Stimulated activated CD8-positive, alpha-beta memory T cell treated with anti-CD3 and anti-CD28 coated beads, Interleukin-12 subunit alpha, Interleukin-12 subunit beta, amount 100 ng/mL, for 1 hour (primary cell): ENCODE measurements at regions not wholly inside any gene's neighbourhood (a gene's known extent, or its start where the extent isn't known, plus 50 kb on each side); places are given as distances from the start of the nearest gene placed in this dataset.
"Not testable (repeated sequence)": the region's sequence is repeated elsewhere in the genome, so short reads cannot be mapped to it uniquely, and the experiment has no call there.

Experiments
- DNase-seq: peaks from one replicate; pipeline ENCODE4 v3.0.0-alpha.2; 2020; ENCODE audit warnings: low read depth

DNA sequence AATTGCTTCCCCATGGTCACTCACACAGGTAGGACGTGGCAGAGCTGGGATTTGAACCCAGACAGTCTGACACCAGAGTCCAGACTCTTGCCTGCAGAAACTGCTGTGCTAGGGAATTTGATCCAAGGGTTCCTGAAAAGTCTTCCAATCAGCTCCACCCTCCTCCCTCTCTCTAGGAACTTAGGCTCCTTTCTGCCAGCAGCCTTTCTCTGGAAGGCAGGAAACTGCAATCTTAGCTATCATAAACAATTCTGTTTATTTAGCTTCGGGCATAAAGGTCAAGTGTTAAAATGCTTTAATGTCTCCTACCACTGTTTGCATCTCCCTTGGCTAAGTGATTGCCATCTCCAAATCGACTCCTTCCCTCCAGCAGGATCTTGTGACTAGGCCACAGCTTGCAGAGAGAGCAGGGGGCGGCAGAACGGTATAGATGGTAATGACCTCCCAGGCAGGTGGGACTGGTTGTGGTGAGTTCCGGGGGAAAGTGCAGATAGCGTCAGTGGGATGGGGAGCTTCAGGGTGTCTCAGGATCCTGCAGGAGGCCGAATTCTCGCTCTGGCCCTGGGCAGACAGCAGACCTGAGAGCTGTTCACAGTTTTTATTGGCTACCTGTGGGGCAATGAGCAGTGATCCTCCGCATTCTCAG lies 882.4 kb upstream of the EEF2KMT start:
- DNase-seq = no peak

DNA sequence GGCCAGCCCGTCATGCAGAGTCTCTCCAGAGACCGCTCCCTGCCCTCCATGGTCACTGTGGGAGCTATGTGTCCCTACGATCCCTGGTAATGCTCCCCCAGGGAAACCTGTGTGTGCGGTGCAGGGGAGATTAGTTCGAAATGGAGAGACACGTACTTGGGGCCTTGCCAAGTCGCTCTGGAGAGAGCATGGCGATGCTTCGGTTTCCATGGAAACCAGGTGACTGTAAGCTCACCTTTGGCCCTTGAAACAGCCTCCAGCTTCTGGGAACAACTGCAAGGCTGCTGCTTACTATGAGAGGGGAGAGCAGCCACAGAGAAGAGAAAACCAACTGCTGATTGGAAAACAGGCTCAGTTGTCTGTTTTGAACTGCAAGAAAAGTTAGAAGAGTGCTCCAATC lies 879.7 kb upstream of the EEF2KMT start:
- no peak for DNase-seq

DNA sequence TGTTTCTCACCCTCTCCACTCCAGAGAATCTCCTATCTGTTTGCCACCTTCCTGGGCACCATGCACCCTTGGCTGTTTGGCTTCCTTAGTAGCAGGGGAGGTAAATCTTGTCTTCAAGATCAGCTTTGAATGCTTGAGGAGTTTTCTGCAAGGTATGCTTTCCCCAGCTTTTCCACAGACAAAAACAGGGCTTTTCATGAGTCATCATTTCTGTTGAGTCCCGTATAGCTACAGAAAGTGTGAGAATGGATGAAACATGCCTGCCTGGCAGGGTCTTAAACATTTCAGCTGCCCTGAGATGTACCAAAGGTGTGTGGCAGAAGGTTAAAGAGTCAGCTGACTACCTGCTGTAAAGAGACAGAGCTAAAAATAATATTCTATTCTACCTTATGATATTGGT lies 875.2 kb upstream of the EEF2KMT start:
- no peak for DNase-seq

DNA sequence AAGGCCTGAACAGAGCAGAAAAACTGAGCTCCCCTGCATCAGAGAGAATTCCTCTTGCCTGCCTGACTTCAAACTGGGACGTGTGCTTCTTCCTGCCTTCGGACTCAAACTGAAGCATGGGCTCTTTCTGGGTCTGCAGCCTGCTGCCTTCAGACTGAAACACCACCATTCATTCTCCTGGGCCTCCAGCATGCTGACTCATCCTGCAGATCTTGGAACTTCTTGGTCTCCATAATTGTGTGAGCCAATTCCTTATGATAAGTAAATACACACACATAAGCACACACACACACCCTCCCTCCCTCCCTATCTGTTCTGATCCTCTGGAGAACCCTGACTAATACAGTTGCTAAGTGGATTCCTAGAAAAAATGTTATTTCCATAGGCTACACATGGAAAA lies 874.3 kb upstream of the EEF2KMT start:
- no peak for DNase-seq

DNA sequence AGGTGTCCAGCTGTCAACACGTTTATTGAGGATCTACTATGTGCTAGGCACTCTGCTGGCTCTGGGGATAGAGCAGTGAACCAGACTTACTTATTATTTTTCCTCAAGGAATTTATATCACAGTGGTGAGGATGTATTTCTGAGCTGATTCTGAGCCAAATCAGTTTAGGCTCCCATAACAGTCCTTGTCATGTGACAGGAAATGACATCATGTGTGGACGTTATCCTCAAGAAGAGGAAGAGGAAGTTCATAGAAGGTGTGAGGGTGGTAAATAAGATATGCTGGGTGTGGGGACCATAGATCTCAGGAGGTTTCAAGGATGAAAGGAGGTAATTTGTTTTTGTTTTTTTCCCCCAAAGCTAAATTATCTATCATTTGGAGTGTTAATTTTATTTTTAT lies 873.5 kb upstream of the EEF2KMT start:
- DNase-seq = no peak

DNA sequence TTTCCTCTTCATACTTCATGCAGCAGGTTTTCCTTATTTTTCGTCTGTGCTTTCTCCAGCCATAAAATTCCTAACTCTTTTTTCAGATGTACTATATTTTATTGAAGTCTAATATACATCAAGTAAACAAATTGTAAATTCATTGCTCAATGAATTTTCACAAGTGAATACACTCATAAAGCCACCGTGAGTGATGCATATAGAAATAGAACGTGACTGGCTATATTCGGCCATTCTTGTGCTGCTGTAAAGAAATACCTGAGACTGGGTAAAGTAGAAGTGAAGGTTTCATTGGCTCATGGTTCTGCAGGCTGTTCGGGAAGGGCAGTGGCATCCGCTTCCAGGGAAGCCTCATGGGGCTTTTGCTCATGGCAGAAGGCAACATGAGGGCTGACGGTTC lies 868.4 kb upstream of the EEF2KMT start:
- no peak for DNase-seq

DNA sequence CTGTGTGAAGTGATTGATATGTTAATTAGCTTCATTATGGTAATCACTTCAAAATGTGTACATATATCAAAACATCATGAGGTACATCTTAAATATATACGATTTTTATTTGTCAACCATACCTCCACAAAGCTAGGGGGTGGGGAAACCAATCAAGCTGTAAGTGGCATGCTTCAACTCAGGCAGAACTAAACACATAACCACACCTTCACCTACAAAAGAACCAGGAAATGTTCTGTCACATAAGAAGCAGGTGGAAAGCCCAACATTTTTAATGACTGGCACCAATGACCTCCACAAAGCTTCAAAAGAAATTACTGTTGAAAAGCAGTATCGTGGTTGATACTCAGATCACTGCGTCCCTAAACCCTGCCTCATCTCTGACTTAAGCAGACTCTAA lies 867.7 kb upstream of the EEF2KMT start:
- DNase-seq = no peak

DNA sequence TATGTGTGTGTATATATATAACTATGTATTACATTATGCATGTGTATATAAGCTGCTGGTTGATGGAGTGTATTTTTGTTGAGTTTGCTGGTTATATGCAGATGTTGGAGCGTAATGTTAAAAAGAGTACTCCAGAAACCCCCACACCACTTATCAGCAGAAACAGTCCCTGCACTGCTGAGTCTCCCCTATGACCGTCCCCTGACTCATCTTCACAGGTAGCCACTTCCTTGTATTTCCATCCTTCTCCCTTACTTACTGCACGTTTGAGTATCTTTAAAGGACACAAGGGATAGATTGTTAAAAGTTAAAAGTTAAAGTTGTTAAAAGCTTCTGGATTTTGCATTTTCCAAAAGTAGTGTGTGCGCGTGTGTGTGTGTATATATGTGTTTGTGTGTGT lies 853.9 kb upstream of the EEF2KMT start:
- no peak for DNase-seq

DNA sequence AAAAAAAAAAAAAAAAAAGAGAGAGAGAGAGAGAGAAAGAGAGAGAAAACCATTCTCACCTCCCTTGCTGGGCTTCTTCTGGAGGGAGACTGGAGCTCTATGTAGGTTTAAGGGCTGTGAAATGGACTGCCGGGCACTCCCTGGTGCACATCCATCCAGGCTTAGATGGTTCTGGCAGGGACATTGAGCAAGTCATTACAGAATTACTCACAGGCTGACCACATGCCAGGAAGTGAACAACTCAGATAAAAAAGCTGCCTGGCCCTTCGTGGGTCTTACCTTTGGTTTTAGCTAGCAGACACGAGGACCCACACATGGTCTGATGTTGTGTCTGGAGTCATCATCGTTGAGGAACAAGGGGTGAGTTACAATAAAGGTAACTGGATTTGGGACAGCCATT lies 847.4 kb upstream of the EEF2KMT start:
- no peak for DNase-seq

DNA sequence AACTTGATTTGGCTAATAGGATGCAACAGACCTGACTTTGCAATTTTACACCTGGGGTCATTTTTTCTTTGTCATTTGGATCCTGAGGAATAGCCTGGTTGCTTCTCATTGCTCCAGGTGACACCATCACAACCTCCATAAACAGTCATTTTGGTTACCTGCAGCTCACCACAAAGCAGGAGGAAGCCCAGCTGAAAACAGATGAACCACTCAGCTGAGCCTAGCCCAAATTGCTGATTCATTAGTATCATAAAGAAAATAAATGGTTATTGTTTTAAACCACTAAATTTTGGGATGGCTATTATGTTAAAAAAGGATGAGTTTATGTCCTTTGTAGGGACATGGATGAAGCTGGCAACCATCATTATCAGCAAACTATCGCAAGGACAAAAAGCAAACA lies 841.0 kb upstream of the EEF2KMT start:
- DNase-seq = no peak

DNA sequence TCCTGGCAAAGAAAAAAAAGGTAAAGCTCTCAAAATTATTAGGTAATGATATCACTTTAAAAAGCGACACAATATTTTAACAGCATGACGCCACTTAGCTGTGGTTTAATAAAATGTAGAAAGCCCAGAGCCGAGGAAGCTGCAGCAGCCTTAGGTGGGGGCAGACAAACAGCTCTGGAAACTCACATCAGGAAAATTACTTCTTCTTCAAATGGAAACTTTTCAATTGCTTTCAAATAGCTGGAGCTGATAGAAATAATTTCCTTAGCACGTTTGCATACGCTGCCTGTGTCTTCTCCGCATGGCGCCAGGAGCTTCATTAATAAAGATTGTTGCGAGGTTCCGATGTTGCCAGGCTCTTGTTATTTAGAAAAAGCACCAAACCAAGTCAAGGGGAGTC lies 835.3 kb upstream of the EEF2KMT start:
- DNase-seq = no peak

DNA sequence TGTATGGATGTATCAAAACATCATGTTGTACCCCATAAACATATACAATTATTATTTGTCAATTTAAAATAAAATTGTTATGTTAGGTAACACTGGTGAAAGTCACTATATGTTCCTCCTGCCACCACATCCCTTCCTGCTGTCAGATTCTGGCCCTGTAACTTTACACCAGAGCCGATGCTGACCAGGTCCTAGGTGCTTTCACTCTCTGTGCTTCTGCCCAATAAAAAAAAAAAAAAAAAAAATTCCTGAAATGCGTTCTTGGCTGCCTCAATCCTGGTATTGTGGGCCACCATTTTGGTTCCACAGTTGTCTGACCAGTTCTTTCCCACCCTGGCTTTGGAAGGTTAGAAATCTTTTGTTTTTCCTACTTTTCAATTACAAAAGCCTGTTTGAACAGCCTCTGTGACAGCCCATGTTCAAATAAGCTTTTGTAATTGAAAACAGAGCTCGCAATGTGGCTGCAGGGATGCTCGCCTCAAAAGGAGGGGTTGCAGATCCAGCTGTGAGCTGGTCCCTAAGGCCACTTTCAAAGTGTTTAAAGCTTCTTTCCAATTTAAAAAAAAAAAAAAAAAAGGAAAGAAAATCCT lies 831.0 kb upstream of the EEF2KMT start:
- DNase-seq = no peak

DNA sequence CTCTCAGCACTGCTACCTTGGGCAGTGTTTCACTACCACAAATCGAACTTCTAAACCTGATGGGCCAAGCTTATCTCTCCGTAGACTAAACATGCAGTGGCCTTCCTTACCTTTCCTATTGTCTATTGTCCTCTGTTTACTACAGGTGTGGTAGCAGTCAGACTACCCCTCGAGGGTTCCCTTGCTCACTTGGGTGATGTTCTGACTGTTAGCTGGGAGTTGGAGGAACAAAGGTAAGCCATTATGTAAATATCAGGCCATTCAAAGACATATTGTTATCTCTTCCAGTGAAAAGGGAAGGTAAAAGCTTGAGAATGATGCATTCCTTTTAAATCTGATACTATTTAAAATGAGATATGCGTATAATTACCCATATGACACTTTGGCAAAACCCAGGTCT lies 828.3 kb upstream of the EEF2KMT start:
- no peak for DNase-seq

DNA sequence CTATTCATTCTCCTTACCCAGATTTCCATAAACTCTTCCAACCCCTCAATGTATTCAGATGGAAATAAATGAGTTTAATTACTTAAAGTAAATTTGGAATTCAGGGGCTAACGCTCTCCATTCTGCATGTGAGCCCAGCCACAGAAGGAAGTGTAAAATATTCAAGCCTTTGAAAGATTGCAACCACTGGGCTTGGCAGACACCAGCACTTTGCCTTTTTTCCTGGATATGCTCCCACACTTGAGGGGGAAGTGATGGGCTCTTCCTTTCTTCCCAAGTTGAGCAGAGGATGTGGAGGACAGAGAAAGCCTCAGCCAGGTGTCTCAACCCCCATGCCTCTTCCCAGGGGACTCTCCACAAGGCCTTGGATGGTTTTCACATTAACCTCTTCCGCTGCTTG lies 825.1 kb upstream of the EEF2KMT start:
- DNase-seq = no peak

DNA sequence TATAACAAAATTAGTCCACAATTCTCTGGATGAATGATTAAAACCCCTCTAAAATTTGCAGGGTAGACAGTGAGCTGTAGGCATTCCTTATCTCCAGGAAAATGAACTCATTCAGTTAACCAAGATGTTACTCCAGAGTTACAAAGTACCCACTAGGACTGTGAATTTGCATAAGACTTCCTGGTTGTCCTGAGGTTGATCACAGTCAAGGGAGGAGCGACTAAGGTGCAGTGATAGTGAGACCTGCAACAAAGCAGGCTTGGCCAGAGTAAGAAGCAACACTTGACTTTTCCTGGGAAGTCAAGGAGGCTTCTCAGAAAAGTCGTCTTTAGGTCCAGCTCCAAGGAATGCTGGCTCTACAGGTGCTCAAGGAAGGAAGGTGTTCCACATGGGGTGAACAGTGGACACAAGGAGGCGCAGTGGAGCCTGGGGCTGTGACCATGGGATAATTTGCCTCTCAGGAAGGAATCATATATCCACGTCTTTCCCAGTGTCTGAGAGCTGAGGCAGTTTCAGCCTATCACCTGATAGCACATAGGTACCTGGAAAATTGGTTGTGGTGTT lies 821.1 kb upstream of the EEF2KMT start:
- no peak for DNase-seq

DNA sequence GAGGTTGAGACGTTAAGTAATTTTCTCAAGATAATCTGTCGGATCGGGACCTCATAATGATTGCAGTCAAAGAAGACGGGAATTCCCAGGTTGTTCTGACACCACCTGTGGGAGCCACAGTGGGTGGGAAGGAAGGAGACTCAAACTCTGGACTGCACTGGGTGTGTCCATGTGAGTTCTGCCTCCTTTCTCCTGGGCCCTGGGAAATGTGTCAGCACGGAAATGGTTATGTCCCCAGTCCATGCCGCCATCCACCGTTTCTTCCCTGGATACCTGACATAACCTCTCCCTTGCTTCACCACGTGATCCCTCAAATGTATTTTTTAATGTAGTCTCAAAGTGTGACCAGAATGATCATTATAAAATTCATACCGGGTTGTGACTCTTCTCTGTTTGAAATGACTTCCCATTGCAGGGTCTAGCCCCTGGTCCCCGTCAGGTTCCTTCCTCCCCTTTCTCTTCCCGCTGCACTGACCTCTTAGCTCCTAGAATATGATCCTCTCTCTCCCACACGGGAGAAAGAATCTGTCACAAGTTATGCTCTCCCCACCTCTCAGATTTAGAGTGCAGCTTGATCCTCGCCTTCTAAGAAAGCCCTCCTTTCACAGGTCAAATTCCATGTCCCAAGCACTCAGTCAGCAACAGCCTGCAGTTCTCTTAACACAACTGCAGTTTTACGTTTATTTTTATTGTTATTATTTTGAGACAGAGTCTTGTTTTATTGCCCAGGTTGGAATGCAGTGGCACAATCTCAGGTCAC lies 820.0 kb upstream of the EEF2KMT start:
- no peak for DNase-seq

DNA sequence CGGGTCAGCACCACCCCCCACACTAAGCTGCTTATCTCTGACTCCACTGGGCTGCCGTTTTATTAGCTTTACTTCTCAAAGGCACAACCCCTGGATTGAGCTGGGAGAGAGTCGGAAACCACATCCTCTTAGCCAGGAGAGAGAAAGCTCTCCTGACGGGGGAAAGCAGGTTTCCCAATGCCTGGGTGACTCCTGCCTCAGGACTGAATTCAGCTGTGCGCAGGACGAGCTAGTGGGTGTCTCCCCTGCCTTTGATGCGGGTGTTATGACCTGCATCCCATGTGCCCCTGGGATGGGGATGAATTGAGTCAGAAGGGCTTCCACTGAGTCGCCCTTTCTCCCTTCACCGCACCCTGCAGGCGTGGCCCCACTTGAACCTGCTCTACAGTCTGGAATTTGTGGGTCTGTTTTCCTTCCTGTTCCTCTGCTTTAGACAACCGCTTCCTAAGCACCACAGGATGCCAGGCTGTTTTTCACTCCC lies 819.2 kb upstream of the EEF2KMT start:
- DNase-seq = no peak

DNA sequence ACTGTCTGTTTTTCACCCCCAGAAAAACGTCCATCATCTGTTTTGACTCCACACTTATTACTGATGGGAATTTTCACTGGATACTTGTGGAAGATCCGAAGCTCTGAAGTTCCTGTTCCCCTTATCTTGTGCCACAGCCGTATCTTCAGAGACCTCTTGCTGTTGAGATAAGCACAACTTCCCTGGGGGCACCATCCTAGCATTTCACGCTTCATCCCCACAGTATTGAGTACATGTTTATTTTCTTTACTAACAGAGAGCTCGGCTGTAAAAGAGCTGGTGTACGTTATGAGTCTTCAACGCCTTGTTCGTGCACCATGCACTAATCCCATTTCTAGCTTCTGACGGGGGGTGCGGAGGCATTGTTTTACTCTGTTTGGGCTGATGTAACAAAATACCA lies 813.6 kb upstream of the EEF2KMT start:
- no peak for DNase-seq

DNA sequence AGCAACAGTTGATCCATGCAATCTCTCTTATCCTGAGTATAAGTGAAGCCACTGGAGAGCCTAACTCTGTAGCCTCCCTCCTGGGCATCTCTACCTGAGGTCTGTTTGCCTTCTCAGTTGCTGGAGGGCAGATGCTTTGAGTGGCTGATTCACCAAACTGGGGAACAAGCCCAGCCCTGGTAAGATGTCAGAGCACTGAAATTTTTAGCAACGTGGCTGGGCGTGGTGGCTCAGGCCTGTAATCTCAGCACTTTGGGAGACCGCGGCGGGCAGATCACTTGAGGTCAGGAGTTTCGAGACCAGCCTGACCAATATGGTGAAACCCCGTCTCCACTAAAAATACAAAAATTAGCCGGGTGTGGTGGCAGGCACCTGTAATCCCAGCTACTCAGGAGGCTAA lies 812.0 kb upstream of the EEF2KMT start:
- not testable (repeated sequence) for DNase-seq

DNA sequence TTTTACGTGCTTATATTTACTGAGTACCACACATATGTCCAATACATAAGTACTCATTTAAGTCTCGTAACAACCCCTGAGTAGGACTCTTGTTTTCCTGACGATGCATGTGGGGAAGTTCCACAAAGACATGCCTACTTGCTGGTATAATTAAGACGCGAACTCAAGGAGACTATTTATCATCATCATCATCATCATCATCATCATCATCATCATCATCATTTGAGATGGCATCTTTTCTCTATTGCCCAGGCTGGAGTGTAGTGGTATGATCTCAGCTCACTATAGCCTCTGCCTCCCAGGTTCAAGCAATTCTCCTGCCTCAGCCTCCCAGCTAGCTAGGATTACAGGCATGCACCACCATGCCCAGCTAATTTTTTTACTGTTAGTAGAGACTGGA lies 809.9 kb upstream of the EEF2KMT start:
- no peak for DNase-seq

DNA sequence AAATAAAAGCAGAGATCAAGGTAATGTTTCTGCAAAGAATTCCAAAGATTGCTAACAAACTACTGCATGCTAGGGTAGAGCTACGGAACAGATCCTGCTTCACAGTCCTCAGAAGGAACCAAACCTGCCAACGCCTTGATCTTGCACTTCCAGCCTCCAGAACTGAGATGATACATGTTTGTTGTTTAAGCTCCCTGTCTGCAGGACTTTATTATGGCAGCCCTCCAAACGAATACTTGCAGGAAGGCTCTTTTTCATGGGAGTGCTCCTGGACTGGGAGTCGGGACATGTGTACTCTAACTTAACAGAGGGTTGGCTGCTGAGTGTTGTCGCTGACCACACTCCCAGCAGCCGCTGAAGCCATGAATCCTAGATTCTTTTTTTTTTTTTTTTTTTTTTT lies 808.8 kb upstream of the EEF2KMT start:
- DNase-seq = no peak

DNA sequence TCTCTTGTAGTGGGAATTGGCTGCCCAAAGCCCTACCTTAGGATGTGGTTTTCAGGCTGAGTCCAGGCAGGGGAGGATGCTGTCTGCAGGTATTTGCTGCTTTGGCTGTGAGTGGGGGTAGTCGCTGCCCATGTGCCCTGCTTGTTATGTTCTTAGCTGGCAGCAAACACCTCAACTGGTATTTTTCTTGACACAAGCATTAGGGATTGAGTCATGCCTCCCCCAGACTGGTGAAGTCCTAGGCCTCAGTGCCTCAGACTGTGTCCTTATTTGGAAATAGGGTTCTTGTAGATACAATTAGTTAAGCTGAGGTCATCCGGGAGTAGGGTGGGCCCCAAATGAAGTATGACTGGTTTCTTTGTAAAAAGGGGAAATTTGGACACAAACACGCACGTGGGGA lies 808.3 kb upstream of the EEF2KMT start:
- no peak for DNase-seq

DNA sequence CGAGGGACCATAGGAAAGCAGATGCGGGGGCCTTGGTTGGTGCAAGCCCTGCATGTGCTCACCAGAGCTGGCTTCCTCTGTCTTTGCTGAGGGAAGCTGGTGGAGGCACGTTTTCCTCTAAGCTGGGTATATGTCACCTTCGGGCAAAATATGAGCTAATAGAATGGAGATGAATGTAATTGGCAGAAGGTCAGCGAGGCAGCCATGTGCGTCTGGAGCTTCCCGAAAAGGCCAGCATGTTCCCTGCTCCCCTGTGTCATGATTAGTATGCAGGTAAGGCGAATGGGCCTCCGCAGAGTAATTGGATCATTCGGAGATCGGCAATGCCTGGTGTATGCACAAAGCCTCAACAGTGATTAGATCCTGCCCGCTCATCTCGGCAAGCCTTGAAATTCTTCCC lies 806.2 kb upstream of the EEF2KMT start:
- DNase-seq = no peak
